VCaP (cell line): ENCODE measurements at regions not wholly inside any gene's neighbourhood (a gene's known extent, or its start where the extent isn't known, plus 50 kb on each side); places are given as distances from the start of the nearest gene placed in this dataset.

Experiments
- H3K27ac ChIP-seq: fragments of 450-650 bp; 2 replicates; pipeline ENCODE4 v1.5.1; 2017
- TF ChIP-seq, protein P1 (sequence below): fragments of 450-650 bp; conservative IDR thresholded peaks from 2 replicates; pipeline ENCODE4 v1.5.1; 2017; ENCODE audit warnings: mild to moderate bottlenecking, moderate library complexity

- TF ChIP-seq, protein P1, sequence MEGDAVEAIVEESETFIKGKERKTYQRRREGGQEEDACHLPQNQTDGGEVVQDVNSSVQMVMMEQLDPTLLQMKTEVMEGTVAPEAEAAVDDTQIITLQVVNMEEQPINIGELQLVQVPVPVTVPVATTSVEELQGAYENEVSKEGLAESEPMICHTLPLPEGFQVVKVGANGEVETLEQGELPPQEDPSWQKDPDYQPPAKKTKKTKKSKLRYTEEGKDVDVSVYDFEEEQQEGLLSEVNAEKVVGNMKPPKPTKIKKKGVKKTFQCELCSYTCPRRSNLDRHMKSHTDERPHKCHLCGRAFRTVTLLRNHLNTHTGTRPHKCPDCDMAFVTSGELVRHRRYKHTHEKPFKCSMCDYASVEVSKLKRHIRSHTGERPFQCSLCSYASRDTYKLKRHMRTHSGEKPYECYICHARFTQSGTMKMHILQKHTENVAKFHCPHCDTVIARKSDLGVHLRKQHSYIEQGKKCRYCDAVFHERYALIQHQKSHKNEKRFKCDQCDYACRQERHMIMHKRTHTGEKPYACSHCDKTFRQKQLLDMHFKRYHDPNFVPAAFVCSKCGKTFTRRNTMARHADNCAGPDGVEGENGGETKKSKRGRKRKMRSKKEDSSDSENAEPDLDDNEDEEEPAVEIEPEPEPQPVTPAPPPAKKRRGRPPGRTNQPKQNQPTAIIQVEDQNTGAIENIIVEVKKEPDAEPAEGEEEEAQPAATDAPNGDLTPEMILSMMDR: no peak
- H3K27ac ChIP-seq: no peak overlapping the region
Observed at GRCh38 chr18:10310626-10311025, 143.8 kb upstream of the APCDD1 start.

DNA sequence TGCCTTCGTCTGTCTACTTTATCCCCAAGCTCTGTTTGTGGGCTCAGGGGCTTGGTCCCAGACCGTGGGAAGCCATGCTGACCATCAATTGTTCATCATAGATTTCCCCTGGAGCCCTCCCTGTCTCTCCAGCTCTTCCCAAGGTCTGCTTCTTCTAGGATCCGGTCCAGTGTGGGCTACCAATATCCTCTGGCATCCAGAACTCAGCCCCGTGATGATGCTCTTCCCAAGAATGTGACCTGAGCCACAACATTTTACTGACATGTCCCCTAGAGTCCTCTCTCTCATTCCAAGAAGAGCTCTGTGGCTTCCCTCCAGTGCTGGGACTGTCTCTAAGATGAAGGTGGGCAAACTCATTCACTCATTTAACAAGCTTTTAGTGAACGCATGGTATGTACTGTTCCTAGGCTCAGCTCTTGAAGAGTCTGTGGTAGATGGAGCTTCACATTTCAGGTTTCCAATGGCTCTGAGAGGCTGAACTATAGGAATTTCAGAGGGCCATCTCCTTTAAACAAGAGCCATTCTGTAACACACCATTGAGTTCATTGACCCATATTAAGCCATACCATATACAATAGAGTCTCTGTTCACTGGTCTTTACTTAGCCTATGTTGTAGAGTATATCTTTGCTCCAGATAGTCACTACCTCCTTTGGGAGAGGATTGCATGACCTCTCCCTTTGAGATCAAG lies 142.0 kb upstream of the APCDD1 start:
- TF ChIP-seq, protein P1: no peak
- H3K27ac ChIP-seq: no peak overlapping the region

- H3K27ac ChIP-seq: no peak overlapping the region
- TF ChIP-seq, protein P1: no peak
Observed at GRCh38 chr18:10313016-10313342, 141.5 kb upstream of the APCDD1 start.

DNA sequence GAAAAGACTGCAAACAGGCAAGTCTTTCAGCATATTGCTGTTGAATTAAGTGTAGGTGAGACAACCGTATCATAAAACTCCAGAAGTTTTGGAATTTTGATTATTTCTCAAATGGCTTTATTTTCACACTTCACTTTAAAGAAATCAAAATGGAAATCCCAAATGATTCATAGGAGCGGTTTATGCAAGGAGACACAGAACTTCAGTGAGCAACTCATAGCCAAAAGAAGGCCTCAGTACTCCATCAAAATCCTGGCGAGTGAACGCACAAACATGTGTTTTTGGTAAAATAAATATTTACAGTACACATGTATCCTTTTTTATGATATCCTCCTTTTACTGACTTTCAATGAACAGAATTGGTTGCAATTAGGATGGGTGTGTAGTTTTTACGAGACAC lies 140.4 kb upstream of the APCDD1 start:
- H3K27ac ChIP-seq: peak overlapping the region; percentile 16; the same call in 1 of the 2 replicates
- TF ChIP-seq, protein P1: no peak

DNA sequence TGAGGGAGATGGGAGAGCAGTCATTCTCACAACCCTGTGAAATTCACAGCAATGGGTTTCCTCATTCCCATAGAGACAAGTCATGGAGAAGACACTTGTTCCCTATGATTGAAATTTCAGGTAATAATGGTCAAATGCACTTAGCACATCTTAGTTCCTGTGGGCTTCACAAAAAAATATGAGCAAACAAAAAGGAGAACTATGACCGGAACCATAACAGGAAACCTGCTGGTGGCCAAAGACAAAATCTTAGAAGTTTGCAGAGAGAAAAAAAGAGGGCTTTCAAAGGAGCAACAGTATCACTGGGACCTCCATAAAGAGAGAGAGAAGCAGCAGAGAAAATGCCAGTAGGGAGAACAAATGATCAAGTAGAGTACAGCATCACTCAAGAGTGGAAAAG lies 138.9 kb upstream of the APCDD1 start:
- H3K27ac ChIP-seq: no peak overlapping the region
- TF ChIP-seq, protein P1: no peak

- no peak overlapping the region for H3K27ac ChIP-seq
- TF ChIP-seq, protein P1: no peak
Observed at GRCh38 chr18:10316778-10317177, 137.7 kb upstream of the APCDD1 start.

DNA sequence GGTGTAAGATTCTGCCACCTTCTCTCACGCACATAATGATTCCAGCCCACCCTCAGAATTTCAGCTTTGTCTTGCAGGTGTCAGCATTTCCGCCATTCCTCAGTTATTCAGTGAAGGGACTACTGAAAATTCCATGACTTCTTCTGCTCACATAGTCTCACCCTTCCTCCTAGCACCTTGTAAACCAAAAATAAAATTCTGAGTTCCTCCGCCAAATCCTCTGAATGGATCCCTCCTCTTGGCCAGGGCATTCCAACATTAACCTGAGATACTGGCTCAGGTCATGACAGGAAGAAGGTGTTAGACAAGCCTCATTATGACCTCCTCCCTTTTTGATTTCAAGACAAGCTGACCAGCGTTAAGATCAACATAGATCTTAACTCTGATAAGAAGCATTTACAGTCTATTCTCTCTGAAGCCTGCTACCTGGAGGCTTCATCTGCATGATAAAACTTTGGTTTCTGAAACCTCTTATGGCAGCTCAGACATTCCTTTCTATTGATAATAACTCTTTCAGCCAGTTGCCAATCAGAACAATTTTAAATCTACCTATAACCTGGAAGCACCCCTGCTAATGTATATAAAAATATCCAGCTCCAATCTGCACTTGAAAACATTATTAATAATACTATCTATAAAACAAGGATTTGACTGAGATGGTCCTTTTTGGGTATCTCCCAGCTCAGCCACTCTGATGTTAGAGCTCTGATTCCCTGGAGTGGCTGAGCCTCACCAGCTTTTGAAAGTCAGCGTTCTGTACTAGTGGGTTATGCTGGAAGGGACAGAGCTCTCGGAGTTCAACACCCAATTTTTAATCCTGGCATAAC lies 136.4 kb upstream of the APCDD1 start:
- H3K27ac ChIP-seq: peak overlapping the region; percentile 25
- TF ChIP-seq, protein P1: no peak
